ENCODE measurements at regions not wholly inside any gene's neighbourhood (a gene's known extent, or its start where the extent isn't known, plus 50 kb on each side); places are given as distances from the start of the nearest gene placed in this dataset.

GRCh38 chrX:22674932-22675331 lies 324.8 kb upstream of the DDX53 start:
- Histone ChIP-seq H3K4me3 (replicated peaks in 1 of 3; ENCODE audit: low read depth in 2 of 3, low read length in 3 of 3) (no peak overlapping the region), H4K20me1 (ENCODE audit: insufficient read depth, low read length) (no peaks in the 10 kb centered on the region), H2AFZ (ENCODE audit: insufficient read depth, low read depth, low read length, poor library complexity, severe bottlenecking) (no peak overlapping the region), H3K36me3 (replicated peaks in 1 of 2; ENCODE audit: control insufficient read depth in 1 of 2, insufficient read depth in 2 of 2, low read length in 2 of 2) (no peaks in the 10 kb centered on the region), H3K9me3 (replicated peaks in 1 of 2; ENCODE audit: control insufficient read depth in 1 of 2, insufficient read depth in 1 of 2, low read length in 2 of 2) (no peaks in the 10 kb centered on the region), H3K4me2 (replicated peaks; ENCODE audit: extremely low read depth, low read length, poor library complexity, severe bottlenecking) (no peak overlapping the region), H3K27me3 (ENCODE audit: control insufficient read depth in 2 of 2, insufficient read depth in 2 of 2, low read length in 2 of 2) (no peaks in the 10 kb centered on the region), H3K27ac (ENCODE audit: low read depth in 1 of 2, low read length in 2 of 2) (no peak overlapping the region), H3K4me1 (ENCODE audit: control insufficient read depth in 1 of 2, insufficient read depth in 2 of 2, low read length in 2 of 2) (no peaks in the 10 kb centered on the region), H3K9ac (ENCODE audit: insufficient read depth, low read length, poor library complexity, severe bottlenecking) (no peak overlapping the region), H3K79me2 (ENCODE audit: insufficient read depth, low read length) (no peaks in the 10 kb centered on the region)
- no peak for DNase-seq
- intact Hi-C loops (cut with micrococcal nuclease): no loop called here
- no peak overlapping the region for H3K4me3 Mint-ChIP-seq
- no CpG with 5 or more reads among the region's 3 CpGs for WGBS (ENCODE audit: insufficient coverage)
- peaks cover 2 to 16% (median 3%) of the 10 kb centered on the region in 7 donors for H3K9me3 Mint-ChIP-seq
- no peaks in the 10 kb centered on the region for H3K27me3 Mint-ChIP-seq (ENCODE audit: low read depth in 3 of 3)
- no peak for TF ChIP-seq CTCF (IDR thresholded peaks at IDR 0.05)
- H3K4me1 Mint-ChIP-seq: no peaks in the 10 kb centered on the region
- H3K36me3 Mint-ChIP-seq: no peaks in the 10 kb centered on the region
- no peak overlapping the region for H3K27ac Mint-ChIP-seq

GRCh38 chrX:22686138-22686541 lies 313.6 kb upstream of the DDX53 start:
- Mint-ChIP-seq H3K27me3 (ENCODE audit: low read depth in 3 of 3) (peaks cover 0 to 2% (median 0%) of the 10 kb centered on the region in 3 donors), H3K4me1 (no peaks in the 10 kb centered on the region), H3K36me3 (no peaks in the 10 kb centered on the region), H3K9me3 (peaks cover 0 to 4% (median 0%) of the 10 kb centered on the region in 7 donors), H3K27ac (no peak overlapping the region), H3K4me3 (no peak overlapping the region)
- Histone ChIP-seq H4K20me1 (ENCODE audit: insufficient read depth, low read length) (no peaks in the 10 kb centered on the region), H3K36me3 (replicated peaks in 1 of 2; ENCODE audit: control insufficient read depth in 1 of 2, insufficient read depth in 2 of 2, low read length in 2 of 2) (no peaks in the 10 kb centered on the region), H3K4me3 (replicated peaks in 1 of 3; ENCODE audit: low read depth in 2 of 3, low read length in 3 of 3) (no peak overlapping the region), H3K27ac (ENCODE audit: low read depth in 1 of 2, low read length in 2 of 2) (no peak overlapping the region), H2AFZ (ENCODE audit: insufficient read depth, low read depth, low read length, poor library complexity, severe bottlenecking) (no peak overlapping the region), H3K4me2 (replicated peaks; ENCODE audit: extremely low read depth, low read length, poor library complexity, severe bottlenecking) (no peak overlapping the region), H3K9ac (ENCODE audit: insufficient read depth, low read length, poor library complexity, severe bottlenecking) (no peak overlapping the region), H3K79me2 (ENCODE audit: insufficient read depth, low read length) (no peaks in the 10 kb centered on the region), H3K4me1 (ENCODE audit: control insufficient read depth in 1 of 2, insufficient read depth in 2 of 2, low read length in 2 of 2) (no peaks in the 10 kb centered on the region), H3K9me3 (replicated peaks in 1 of 2; ENCODE audit: control insufficient read depth in 1 of 2, insufficient read depth in 1 of 2, low read length in 2 of 2) (no peaks in the 10 kb centered on the region), H3K27me3 (ENCODE audit: control insufficient read depth in 2 of 2, insufficient read depth in 2 of 2, low read length in 2 of 2) (no peaks in the 10 kb centered on the region)
- no peak for TF ChIP-seq CTCF (IDR thresholded peaks at IDR 0.05)
- 0% methylated on average over 1 of the region's 7 CpGs for WGBS (ENCODE audit: insufficient coverage)
- intact Hi-C loops (cut with micrococcal nuclease): no loop called here
- DNase-seq: no peak
